AG04450 (cell line): ENCODE measurements at regions not wholly inside any gene's neighbourhood (a gene's known extent, or its start where the extent isn't known, plus 50 kb on each side); places are given as distances from the start of the nearest gene placed in this dataset.

Source experiments
- CTCF ChIA-PET: fragments of 300-600, 350-600 bp; formaldehyde crosslinking; extraction: SDS; loops from one replicate; lab custom pipeline; 2022; ENCODE audit warnings: antibody characterized with exemption, inconsistent platforms; lab: Charles Lee
- POLR2A ChIA-PET: fragments of 350-600 bp; formaldehyde crosslinking; extraction: SDS; loops from one replicate; lab custom pipeline; 2021; ENCODE audit warnings: antibody characterized with exemption, inconsistent platforms; lab: Yijun Ruan, JAX
- DNase-seq: peaks from one replicate; pipeline ENCODE4 v3.0.0-alpha.2; 2011; ENCODE audit warnings: low read depth, low spot score
- H3K27ac ChIP-seq: one replicate; pipeline ENCODE4 v1.5.1; 2012; ENCODE audit warnings: low read depth, low read length, control low read depth
- H3K27me3 ChIP-seq: one replicate; pipeline ENCODE4 v1.6.0; 2012; ENCODE audit warnings: low read length; ENCODE audit not compliant: control insufficient read depth, insufficient read depth
- H3K4me3 ChIP-seq: 2 replicates; pipeline ENCODE4 v1.5.1; 2011; ENCODE audit warnings: mild to moderate bottlenecking, low read depth, low read length, control low read depth
- H3K9me3 ChIP-seq: 2 replicates; pipeline ENCODE4 v1.5.1; 2012; ENCODE audit warnings: low read length; ENCODE audit not compliant: control insufficient read depth, insufficient read depth
- TF ChIP-seq, protein P1 (sequence below): IDR thresholded peaks from 2 replicates; pipeline ENCODE4 v1.5.1; 2011; ENCODE audit warnings: low read depth, low read length, control low read depth, inconsistent platforms

DNA sequence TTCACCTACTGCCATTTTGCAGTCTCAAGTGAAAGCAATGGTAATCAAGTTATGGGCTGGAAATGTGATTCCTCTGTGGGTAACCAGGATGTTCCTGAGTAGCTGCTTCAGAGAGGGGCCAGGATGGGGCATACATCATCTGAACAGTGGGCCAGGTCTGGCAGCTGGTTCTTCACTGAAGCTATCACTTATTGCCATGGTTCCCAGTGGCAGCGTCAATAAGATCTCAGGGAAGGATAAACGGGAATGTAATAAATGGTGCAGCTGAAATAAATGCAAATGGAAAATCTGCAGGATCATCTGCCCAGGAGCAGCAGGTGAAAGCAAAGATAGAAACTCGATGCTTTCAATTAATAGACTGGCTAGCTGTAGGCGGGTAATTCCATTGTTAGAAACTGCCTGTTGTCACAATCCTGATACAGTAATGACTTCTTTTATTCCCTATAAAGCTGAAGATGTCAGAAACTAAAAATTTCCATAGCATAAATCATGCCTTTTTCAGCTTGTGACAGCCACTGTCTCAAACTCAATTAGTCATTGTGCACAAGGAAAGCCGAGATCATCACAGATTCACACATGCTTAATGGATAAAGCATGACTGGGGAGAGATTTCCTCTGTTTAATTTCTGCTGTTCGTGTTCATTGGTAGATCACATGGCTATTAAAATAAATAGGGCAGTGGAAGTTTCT is 56.2 kb upstream of the CCDC85A start:
- Histone ChIP-seq H3K27ac (no peak overlapping the region), H3K9me3 (no peaks in the 10 kb centered on the region), H3K27me3 (no peaks in the 10 kb centered on the region), H3K4me3 (no peak overlapping the region)
- ChIA-PET POLR2A (no interaction called here), CTCF (interaction anchor here (0.5 to 0.9 kb wide), 2 partner anchors 48 to 394 kb away, joined by 3 read pairs; no protein-coding TSS in a partner anchor)
- TF ChIP-seq, protein P1, sequence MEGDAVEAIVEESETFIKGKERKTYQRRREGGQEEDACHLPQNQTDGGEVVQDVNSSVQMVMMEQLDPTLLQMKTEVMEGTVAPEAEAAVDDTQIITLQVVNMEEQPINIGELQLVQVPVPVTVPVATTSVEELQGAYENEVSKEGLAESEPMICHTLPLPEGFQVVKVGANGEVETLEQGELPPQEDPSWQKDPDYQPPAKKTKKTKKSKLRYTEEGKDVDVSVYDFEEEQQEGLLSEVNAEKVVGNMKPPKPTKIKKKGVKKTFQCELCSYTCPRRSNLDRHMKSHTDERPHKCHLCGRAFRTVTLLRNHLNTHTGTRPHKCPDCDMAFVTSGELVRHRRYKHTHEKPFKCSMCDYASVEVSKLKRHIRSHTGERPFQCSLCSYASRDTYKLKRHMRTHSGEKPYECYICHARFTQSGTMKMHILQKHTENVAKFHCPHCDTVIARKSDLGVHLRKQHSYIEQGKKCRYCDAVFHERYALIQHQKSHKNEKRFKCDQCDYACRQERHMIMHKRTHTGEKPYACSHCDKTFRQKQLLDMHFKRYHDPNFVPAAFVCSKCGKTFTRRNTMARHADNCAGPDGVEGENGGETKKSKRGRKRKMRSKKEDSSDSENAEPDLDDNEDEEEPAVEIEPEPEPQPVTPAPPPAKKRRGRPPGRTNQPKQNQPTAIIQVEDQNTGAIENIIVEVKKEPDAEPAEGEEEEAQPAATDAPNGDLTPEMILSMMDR = no peak
- DNase-seq = no peak

DNA sequence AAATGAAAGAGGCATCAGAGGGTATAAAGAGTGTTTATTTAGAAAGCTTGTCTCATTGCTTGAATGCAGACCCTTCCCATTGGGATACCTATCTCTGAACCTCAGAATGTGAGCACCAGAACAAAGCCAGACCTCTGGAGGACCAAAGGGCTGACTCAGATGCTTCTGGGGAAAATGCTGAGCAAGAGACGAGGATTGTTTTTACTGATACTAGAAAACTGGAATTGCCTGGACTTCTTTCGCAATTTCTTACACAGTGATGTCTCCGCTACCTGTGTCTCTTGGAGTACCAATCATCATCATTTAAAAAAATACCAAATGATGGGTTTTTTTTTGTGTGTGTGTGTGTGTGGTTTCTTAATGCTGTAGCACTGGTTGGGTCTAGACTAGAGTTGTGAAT is 55.6 kb upstream of the CCDC85A start:
- Histone ChIP-seq H3K27ac (no peak overlapping the region), H3K9me3 (no peaks in the 10 kb centered on the region), H3K27me3 (no peaks in the 10 kb centered on the region), H3K4me3 (no peak overlapping the region)
- ChIA-PET CTCF (interaction anchor here (0.7 to 1.4 kb wide), 5 partner anchors 25 to 410 kb away, joined by 3 to 11 read pairs (median 3); no protein-coding TSS in a partner anchor), POLR2A (no interaction called here)
- TF ChIP-seq, protein P1 = no peak
- no peak for DNase-seq

DNA sequence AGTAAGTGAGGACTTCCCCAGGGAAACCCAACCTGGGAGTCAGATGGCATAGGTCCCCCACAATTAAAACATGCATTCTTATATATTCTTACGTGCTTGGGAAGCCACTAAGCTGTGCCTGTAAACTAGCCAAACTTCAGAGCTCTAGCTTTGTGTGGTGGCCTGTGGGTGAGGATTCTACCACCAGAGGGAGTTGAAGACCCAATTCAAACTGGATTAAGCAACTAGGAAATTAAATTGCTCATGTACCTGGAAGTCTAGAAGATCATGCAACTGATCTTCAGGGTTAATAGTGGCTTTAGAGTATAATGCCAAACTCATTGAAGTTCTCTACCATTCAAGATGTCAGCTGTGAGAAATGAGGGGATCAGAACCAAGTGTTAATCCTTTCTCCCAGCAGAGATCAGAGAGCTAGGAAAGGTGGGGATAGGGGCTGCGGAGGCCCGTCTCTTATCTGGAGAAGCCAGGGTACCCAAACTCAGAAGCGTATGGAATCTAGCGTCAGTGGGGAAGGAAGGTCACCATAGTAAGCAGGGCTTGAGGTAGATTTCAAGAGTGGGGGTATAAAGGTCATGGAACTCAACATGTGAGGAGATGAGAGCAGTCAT is 53.2 kb upstream of the CCDC85A start:
- TF ChIP-seq, protein P1 = peak; percentile 79
- Histone ChIP-seq H3K9me3 (no peaks in the 10 kb centered on the region), H3K4me3 (no peak overlapping the region), H3K27ac (no peak overlapping the region), H3K27me3 (no peaks in the 10 kb centered on the region)
- ChIA-PET POLR2A (no interaction called here), CTCF (interaction anchor here (0.5 to 1.7 kb wide), 13 partner anchors 9 to 1388 kb away, joined by 3 to 8 read pairs (median 3); no protein-coding TSS in a partner anchor)
- peak; percentile 2 for DNase-seq

DNA sequence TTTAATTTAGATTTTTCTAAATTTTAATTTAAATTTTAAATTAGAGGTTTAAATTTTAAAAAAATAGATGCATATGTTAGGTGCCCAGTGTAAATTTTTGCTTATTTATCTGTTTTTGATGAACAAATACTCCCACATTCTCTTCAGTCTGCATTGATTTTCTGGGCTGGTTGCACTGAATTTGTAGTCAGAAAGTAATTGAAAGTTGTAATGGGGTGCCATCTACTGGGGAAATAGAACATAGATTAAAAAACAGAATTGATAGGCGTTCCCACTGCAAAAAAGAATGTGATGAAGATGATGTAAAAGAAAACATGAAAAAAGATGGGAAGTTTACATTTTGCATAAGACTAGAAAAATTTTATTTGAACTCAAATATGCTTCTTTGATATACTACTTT is 51.7 kb upstream of the CCDC85A start:
- H3K9me3 ChIP-seq = no peaks in the 10 kb centered on the region
- H3K27me3 ChIP-seq = no peaks in the 10 kb centered on the region
- CTCF ChIA-PET = no interaction called here
- TF ChIP-seq, protein P1 = peak; percentile 59
- DNase-seq = peak; percentile 10
- no peak overlapping the region for H3K27ac ChIP-seq
- POLR2A ChIA-PET = no interaction called here
- no peak overlapping the region for H3K4me3 ChIP-seq

DNA sequence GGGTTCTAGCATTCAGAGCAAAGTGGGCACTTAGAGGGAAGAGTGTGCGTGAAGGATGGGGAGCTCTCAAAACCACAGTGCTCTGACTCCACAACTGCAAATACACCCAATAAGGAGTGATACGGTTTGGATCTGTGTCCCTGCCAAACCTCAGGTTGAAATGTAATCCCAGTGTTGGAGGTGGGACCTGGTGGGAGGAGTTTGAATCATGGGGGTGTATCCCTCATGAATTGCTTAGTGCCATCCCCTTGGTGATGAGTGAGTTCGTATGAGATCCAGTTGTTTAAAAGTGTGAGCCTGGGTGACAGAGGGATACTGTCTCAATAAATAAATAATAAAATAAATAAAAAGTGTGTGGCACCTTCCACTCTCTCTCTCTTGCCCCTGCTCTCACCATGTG is 50.3 kb upstream of the CCDC85A start:
- no peak for DNase-seq
- Histone ChIP-seq H3K9me3 (no peaks in the 10 kb centered on the region), H3K27me3 (no peaks in the 10 kb centered on the region), H3K4me3 (no peak overlapping the region), H3K27ac (no peak overlapping the region)
- POLR2A ChIA-PET = no interaction called here
- TF ChIP-seq, protein P1 = no peak
- CTCF ChIA-PET = interaction anchor here (0.5 to 0.7 kb wide), 2 partner anchors 446 to 448 kb away, joined by 3 read pairs; no protein-coding TSS in a partner anchor
